Erythroblast (primary cell): ENCODE measurements at regions not wholly inside any gene's neighbourhood (a gene's known extent, or its start where the extent isn't known, plus 50 kb on each side); places are given as distances from the start of the nearest gene placed in this dataset.
"Not testable (repeated sequence)": the region's sequence is repeated elsewhere in the genome, so short reads cannot be mapped to it uniquely, and the experiment has no call there.

Experiments used
- GATA1 ChIP-seq: IDR thresholded peaks from 2 replicates; pipeline ENCODE4 v1.6.1; 2011; ENCODE audit warnings: low read depth, mild to moderate bottlenecking, control low read depth, low read length, moderate library complexity
- POLR2A ChIP-seq: IDR thresholded peaks from 2 replicates; pipeline ENCODE4 v1.6.1; 2011; ENCODE audit warnings: mild to moderate bottlenecking, low read length

- not testable (repeated sequence) for TF ChIP-seq GATA1, POLR2A
These were observed 374.4 kb upstream of the SGO1 start for GRCh38 chr3:20560446-20560845.
